Liver (tissue), 7 donors: ENCODE measurements at regions not wholly inside any gene's neighbourhood (a gene's known extent, or its start where the extent isn't known, plus 50 kb on each side); places are given as distances from the start of the nearest gene placed in this dataset.

Source experiments
- DNase-seq: peaks from one replicate; pipeline ENCODE4 v3.0.0-alpha.2; 2017; ENCODE audit warnings: low spot score
- H3K27ac ChIP-seq, 2 donors: one replicate each; pipeline ENCODE4 v1.7.0; 2013; ENCODE audit warnings: inconsistent platforms in 2 of 2, low read length in 2 of 2, control low read depth in 1 of 2, low read depth in 1 of 2, mild to moderate bottlenecking in 1 of 2
- H3K27me3 ChIP-seq, 4 donors: one replicate each; pipeline versions ENCODE4 v1.6.1 to v1.7.0; 2013; ENCODE audit warnings: low read length in 3 of 4, inconsistent platforms in 1 of 4, mild to moderate bottlenecking in 1 of 4, moderate library complexity in 1 of 4; ENCODE audit not compliant: control insufficient read depth in 4 of 4, insufficient read depth in 4 of 4
- H3K36me3 ChIP-seq, 4 donors: one replicate each; pipeline versions ENCODE4 v1.6.1 to v1.7.0; 2013; ENCODE audit warnings: low read length in 3 of 4, mild to moderate bottlenecking in 3 of 4, low read depth in 1 of 4, moderate library complexity in 1 of 4; ENCODE audit not compliant: control insufficient read depth in 4 of 4, insufficient read depth in 3 of 4
- H3K4me1 ChIP-seq, 4 donors: one replicate each; pipeline versions ENCODE4 v1.6.1 to v1.7.0; 2013; ENCODE audit warnings: low read length in 3 of 4, mild to moderate bottlenecking in 3 of 4, moderate library complexity in 1 of 4; ENCODE audit not compliant: control insufficient read depth in 4 of 4, insufficient read depth in 4 of 4
- H3K4me3 ChIP-seq, 3 donors: one replicate each; pipeline versions ENCODE4 v1.6.1 to v1.7.0; 2013; ENCODE audit warnings: low read length in 3 of 3, control low read depth in 1 of 3, low read depth in 1 of 3, mild to moderate bottlenecking in 1 of 3
- H3K9ac ChIP-seq, 2 donors: one replicate each; pipeline ENCODE4 v1.7.0; 2013; ENCODE audit warnings: low read length in 2 of 2, mild to moderate bottlenecking in 2 of 2, moderate library complexity in 2 of 2, control low read depth in 1 of 2, low read depth in 1 of 2
- H3K9me3 ChIP-seq, 4 donors: one replicate each; pipeline versions ENCODE4 v1.6.1 to v1.7.0; 2013; ENCODE audit warnings: low read length in 3 of 4; ENCODE audit not compliant: control insufficient read depth in 4 of 4
- FOXA1 ChIP-seq: IDR thresholded peaks from 2 replicates; pipeline ENCODE4 v1.6.1; 2016; ENCODE audit warnings: antibody characterized with exemption
- FOXA2 ChIP-seq: IDR thresholded peaks from 2 replicates; pipeline ENCODE4 v1.6.1; 2016; ENCODE audit warnings: antibody characterized with exemption
- GABPA ChIP-seq, 2 donors: IDR thresholded peaks in 1 of 2; conservative IDR thresholded peaks in 1 of 2; 2 replicates each; pipeline ENCODE4 v1.6.1; 2016; ENCODE audit warnings: antibody characterized with exemption in 2 of 2, mild to moderate bottlenecking in 1 of 2, moderate library complexity in 1 of 2
- HNF4A ChIP-seq, 2 donors: conservative IDR thresholded peaks; 2 replicates each; pipeline ENCODE4 v1.6.1; 2016; ENCODE audit warnings: antibody characterized with exemption in 2 of 2, mild to moderate bottlenecking in 2 of 2
- JUND ChIP-seq, 2 donors: IDR thresholded peaks; 2 replicates each; pipeline ENCODE4 v1.6.1; 2016; ENCODE audit warnings: antibody characterized with exemption in 2 of 2
- NR2F2 ChIP-seq: IDR thresholded peaks from 2 replicates; pipeline ENCODE4 v1.6.1; 2016; ENCODE audit warnings: antibody characterized with exemption
- RAD21 ChIP-seq, 2 donors: IDR thresholded peaks; 2 replicates each; pipeline ENCODE4 v1.6.1; 2016; ENCODE audit warnings: antibody characterized with exemption in 2 of 2, mild to moderate bottlenecking in 2 of 2
- RXRA ChIP-seq, 2 donors: IDR thresholded peaks; 2 replicates each; pipeline ENCODE4 v1.6.1; 2017 to 2018; ENCODE audit warnings: antibody characterized with exemption in 2 of 2, mild to moderate bottlenecking in 1 of 2
- SP1 ChIP-seq: IDR thresholded peaks from 2 replicates; pipeline ENCODE4 v1.6.1; 2018; ENCODE audit warnings: antibody characterized with exemption, mild to moderate bottlenecking
- TAF1 ChIP-seq: conservative IDR thresholded peaks from 2 replicates; pipeline ENCODE4 v1.6.1; 2016; ENCODE audit warnings: antibody characterized with exemption, mild to moderate bottlenecking
- YY1 ChIP-seq: IDR thresholded peaks from 2 replicates; pipeline ENCODE4 v1.6.1; 2016; ENCODE audit warnings: antibody characterized with exemption, mild to moderate bottlenecking
- WGBS: extraction: QIAGEN DNeasy Blood & Tissue Kit; methylation state at CpG from one replicate; pipeline ENCODE4 v1.1.7; 2013; 5-methylcytosine and 5-hydroxymethylcytosine counted together
- TF ChIP-seq, protein P1 (sequence below): IDR thresholded peaks from 2 replicates; pipeline ENCODE4 v1.6.1; 2016; ENCODE audit warnings: antibody characterized with exemption
- TF ChIP-seq, protein P2 (sequence below): IDR thresholded peaks from 2 replicates; pipeline ENCODE4 v1.6.1; 2016; ENCODE audit warnings: antibody characterized with exemption
- TF ChIP-seq, protein P3 (sequence below): IDR thresholded peaks from 2 replicates; pipeline ENCODE4 v1.6.1; 2016; ENCODE audit warnings: antibody characterized with exemption
- TF ChIP-seq, protein P4 (sequence below): IDR thresholded peaks from 2 replicates; pipeline ENCODE4 v1.6.1; 2016; ENCODE audit warnings: antibody characterized with exemption, mild to moderate bottlenecking
- donor health status: healthy.
- donor health status: healthy.
- donor health status: healthy.
- donor health status: healthy.

DNA sequence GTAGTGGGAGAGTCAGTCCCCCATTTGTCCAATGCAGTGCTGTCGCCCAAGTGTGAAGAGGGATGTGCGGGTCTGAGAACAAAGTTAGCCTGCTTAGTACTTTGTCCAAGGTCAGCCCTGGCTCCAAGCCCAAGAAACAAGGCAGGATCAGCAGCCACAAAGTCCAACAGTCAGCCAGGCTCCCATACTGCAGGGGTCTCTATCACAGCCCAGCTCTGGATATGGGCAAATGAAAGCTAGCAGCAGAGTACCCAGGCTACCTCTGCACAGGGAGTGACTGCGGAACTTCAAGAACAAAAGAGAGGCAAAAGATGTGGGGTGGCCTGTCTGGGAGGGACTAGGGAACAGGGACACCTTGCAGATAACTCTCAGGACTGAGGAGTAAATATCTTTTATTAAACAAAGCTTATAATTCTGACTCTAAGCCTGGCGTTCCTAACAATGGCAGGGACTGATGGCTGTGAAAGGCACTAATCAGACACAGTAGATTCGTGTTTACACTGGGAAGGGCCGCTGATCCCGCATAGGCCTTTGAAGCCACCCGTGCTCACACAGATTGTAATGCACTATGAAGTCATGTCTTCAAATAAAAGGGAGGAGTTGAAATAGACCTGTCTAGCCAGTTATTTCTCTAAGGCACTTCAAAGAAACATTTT lies 91.0 kb upstream of the EEA1 start:
- 72% methylated on average over 8 of the region's 8 CpGs for WGBS
- no peak overlapping the region for H3K27ac ChIP-seq
- TF ChIP-seq, protein P1, sequence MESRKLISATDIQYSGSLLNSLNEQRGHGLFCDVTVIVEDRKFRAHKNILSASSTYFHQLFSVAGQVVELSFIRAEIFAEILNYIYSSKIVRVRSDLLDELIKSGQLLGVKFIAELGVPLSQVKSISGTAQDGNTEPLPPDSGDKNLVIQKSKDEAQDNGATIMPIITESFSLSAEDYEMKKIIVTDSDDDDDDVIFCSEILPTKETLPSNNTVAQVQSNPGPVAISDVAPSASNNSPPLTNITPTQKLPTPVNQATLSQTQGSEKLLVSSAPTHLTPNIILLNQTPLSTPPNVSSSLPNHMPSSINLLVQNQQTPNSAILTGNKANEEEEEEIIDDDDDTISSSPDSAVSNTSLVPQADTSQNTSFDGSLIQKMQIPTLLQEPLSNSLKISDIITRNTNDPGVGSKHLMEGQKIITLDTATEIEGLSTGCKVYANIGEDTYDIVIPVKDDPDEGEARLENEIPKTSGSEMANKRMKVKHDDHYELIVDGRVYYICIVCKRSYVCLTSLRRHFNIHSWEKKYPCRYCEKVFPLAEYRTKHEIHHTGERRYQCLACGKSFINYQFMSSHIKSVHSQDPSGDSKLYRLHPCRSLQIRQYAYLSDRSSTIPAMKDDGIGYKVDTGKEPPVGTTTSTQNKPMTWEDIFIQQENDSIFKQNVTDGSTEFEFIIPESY = no peak
- TF ChIP-seq, protein P2, sequence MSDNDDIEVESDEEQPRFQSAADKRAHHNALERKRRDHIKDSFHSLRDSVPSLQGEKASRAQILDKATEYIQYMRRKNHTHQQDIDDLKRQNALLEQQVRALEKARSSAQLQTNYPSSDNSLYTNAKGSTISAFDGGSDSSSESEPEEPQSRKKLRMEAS = no peak
- TF ChIP-seq SP1 (no peak), NR2F2 (no peak), FOXA1 (no peak), HNF4A (conservative IDR thresholded peaks at IDR 0.05) (no peak), FOXA2 (no peak), RAD21 (IDR thresholded peaks at IDR 0.05) (no peak), JUND (IDR thresholded peaks at IDR 0.05) (no peak), RXRA (IDR thresholded peaks at IDR 0.05) (no peak)
- no peaks in the 10 kb centered on the region for H3K9me3 ChIP-seq
- no peak for DNase-seq
- H3K4me3 ChIP-seq = no peak overlapping the region
- H3K27me3 ChIP-seq = no peaks in the 10 kb centered on the region
- H3K9ac ChIP-seq = no peak overlapping the region
- H3K36me3 ChIP-seq = no peaks in the 10 kb centered on the region
- peaks cover 1 to 12% (median 10%) of the 10 kb centered on the region in 4 donors for H3K4me1 ChIP-seq

DNA sequence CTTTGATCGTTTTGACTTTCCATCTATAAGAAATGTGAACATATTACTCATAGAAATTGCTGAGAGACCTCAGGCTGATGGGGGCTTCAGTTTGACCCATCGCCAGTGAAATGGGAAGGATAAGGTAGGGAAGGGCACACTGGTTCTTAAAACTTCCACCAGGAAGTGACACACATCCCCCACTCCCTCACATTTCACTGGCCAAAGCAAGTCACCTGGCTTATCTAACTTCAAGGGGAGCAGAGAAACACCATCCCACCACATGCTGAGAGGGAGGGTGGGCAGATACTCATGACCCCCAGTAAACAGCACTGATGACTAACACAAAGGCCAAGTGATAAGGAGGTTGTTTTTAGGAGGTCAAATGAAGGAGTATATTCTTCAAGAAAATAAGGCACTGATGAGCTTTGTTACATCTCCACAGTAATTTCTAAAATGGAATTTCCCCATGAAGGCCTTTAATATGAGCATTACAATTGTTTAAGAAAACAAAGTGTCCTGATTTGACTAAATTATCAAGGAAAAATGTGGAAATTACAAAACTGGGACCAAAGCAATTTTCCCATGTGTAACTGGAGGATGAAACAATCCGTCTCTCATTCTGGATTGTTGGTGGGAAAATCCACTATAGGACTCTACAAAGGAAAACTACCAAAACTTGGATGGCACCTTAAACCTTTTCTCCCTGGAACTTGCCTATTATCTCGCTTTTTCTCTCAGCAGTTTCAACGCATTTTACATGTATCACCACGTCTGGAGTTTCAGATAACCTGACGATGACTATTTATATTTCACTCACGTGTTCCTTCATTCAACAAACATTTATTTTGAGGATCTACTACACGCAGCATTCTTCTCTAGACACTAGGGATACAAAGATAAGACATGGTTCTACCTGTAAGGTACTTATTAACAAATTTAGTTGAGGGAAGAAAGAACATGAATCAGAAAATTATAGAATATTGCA lies 91.8 kb upstream of the EEA1 start:
- H3K27ac ChIP-seq = no peak overlapping the region
- no peak overlapping the region for H3K4me3 ChIP-seq
- no peaks in the 10 kb centered on the region for H3K27me3 ChIP-seq
- H3K4me1 ChIP-seq = peaks cover 1 to 14% (median 10%) of the 10 kb centered on the region in 4 donors
- H3K9ac ChIP-seq = no peak overlapping the region
- 80% methylated on average over 9 of the region's 9 CpGs for WGBS
- H3K36me3 ChIP-seq = no peaks in the 10 kb centered on the region
- DNase-seq = no peak
- no peak for TF ChIP-seq RAD21 (IDR thresholded peaks at IDR 0.05)
- TF ChIP-seq, protein P3, sequence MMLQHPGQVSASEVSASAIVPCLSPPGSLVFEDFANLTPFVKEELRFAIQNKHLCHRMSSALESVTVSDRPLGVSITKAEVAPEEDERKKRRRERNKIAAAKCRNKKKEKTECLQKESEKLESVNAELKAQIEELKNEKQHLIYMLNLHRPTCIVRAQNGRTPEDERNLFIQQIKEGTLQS = no peak
- no peaks in the 10 kb centered on the region for H3K9me3 ChIP-seq

DNA sequence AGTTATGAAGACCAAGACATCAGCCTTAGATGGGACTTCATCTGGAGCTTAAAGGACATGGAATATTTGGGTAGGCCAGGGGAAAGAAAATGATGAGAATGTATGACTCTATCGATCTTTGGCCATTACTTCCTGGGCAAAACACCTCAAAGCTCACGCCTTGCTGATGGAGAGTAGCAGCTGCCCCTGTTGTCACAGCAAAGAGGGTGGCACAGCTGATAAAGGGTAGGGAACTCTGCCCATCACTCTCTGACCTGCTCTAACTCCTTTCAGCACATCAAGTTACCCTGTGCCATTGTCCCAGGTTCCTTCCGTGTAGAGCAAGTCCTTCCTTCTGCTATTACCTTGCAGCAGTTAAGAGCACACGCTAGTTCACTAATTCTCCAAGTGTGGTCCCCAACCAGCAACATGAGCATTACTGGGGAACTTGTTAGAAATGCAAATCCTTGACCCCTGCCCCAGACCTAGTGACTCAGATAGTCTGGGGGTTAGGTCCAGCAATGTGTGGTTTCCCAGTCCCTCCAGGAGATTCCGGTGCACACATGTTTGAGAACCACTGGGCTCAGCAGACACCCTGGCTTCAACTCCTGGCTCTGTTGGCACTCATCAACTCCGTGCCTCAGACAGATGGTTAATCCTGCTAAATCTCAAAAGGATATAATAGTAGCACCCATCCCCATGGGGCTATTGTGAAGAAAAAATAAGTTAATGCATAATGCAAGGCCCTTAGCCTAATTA lies 93.7 kb upstream of the EEA1 start:
- Histone ChIP-seq H3K36me3 (no peaks in the 10 kb centered on the region), H3K9me3 (no peaks in the 10 kb centered on the region), H3K9ac (no peak overlapping the region), H3K4me1 (peaks cover 1 to 11% (median 10%) of the 10 kb centered on the region in 4 donors), H3K4me3 (no peak overlapping the region), H3K27ac (no peak overlapping the region), H3K27me3 (no peaks in the 10 kb centered on the region)
- WGBS = 97% methylated on average over 6 of the region's 6 CpGs
- DNase-seq = no peak
- TF ChIP-seq SP1 = no peak
- TF ChIP-seq, protein P3 = no peak
- no peak for TF ChIP-seq YY1
- no peak for TF ChIP-seq JUND (IDR thresholded peaks at IDR 0.05)
- TF ChIP-seq FOXA1 = no peak
- no peak for TF ChIP-seq GABPA (IDR thresholded peaks at IDR 0.05 in 1 of 2, conservative IDR thresholded peaks at IDR 0.05 in 1 of 2)
- TF ChIP-seq HNF4A (conservative IDR thresholded peaks at IDR 0.05) = no peak
- TF ChIP-seq, protein P4, sequence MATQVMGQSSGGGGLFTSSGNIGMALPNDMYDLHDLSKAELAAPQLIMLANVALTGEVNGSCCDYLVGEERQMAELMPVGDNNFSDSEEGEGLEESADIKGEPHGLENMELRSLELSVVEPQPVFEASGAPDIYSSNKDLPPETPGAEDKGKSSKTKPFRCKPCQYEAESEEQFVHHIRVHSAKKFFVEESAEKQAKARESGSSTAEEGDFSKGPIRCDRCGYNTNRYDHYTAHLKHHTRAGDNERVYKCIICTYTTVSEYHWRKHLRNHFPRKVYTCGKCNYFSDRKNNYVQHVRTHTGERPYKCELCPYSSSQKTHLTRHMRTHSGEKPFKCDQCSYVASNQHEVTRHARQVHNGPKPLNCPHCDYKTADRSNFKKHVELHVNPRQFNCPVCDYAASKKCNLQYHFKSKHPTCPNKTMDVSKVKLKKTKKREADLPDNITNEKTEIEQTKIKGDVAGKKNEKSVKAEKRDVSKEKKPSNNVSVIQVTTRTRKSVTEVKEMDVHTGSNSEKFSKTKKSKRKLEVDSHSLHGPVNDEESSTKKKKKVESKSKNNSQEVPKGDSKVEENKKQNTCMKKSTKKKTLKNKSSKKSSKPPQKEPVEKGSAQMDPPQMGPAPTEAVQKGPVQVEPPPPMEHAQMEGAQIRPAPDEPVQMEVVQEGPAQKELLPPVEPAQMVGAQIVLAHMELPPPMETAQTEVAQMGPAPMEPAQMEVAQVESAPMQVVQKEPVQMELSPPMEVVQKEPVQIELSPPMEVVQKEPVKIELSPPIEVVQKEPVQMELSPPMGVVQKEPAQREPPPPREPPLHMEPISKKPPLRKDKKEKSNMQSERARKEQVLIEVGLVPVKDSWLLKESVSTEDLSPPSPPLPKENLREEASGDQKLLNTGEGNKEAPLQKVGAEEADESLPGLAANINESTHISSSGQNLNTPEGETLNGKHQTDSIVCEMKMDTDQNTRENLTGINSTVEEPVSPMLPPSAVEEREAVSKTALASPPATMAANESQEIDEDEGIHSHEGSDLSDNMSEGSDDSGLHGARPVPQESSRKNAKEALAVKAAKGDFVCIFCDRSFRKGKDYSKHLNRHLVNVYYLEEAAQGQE = no peak
- TF ChIP-seq FOXA2 = no peak
- TF ChIP-seq, protein P1 = no peak
- no peak for TF ChIP-seq TAF1
- no peak for TF ChIP-seq NR2F2
